H1 (cell line): ENCODE measurements at regions not wholly inside any gene's neighbourhood (a gene's known extent, or its start where the extent isn't known, plus 50 kb on each side); places are given as distances from the start of the nearest gene placed in this dataset.

ENCODE experiments used
- CTCF ChIA-PET: fragments of 300-600 bp; sonication (Branson Sonifier 250); formaldehyde crosslinking; loops from one replicate; lab custom pipeline; 2021; ENCODE audit not compliant: partially characterized antibody; lab: Charles Lee
- POLR2A ChIA-PET: fragments of 300-600 bp; sonication (Branson Sonifier 250); formaldehyde crosslinking; loops from one replicate; lab custom pipeline; 2021; ENCODE audit warnings: inconsistent platforms; ENCODE audit not compliant: partially characterized antibody; lab: Charles Lee
- DNase-seq, 2 experiments: peaks; one replicate each; pipeline versions ENCODE4 v3.0.0 to v3.0.0-alpha.2; 2010 to 2022; ENCODE audit warnings: low spot score in 2 of 2, low read depth in 1 of 2, mixed read lengths in 1 of 2
- FAIRE-seq: peaks from 2 replicates; lab custom pipeline; 2011; peaks lifted over from hg19 to GRCh38; lab: Jason Lieb, UNC
- H2AFZ ChIP-seq: 2 replicates; pipeline ENCODE4 v1.8.1; 2012; ENCODE audit warnings: low read length, inconsistent platforms
- H2AK5ac ChIP-seq: 2 replicates; pipeline ENCODE4 v1.6.1; 2013; ENCODE audit warnings: low read depth, low read length
- H2BK120ac ChIP-seq: replicated peaks from 2 replicates; pipeline ENCODE3; 2013; ENCODE audit warnings: low read depth, low read length, inconsistent platforms
- H2BK12ac ChIP-seq: 2 replicates; pipeline ENCODE4 v1.6.1; 2013; ENCODE audit warnings: low read depth, low read length
- H2BK15ac ChIP-seq: 2 replicates; pipeline ENCODE4 v1.6.1; 2013; ENCODE audit warnings: low read length
- H2BK20ac ChIP-seq: 2 replicates; pipeline ENCODE4 v1.6.1; 2013; ENCODE audit warnings: low read length
- H2BK5ac ChIP-seq: 2 replicates; pipeline ENCODE4 v1.6.1; 2013; ENCODE audit warnings: low read depth, low read length
- H3K14ac ChIP-seq: 2 replicates; pipeline ENCODE4 v1.6.1; 2013; ENCODE audit warnings: inconsistent platforms; ENCODE audit not compliant: insufficient read length
- H3K18ac ChIP-seq: 2 replicates; pipeline ENCODE4 v1.6.1; 2013; ENCODE audit warnings: low read length; ENCODE audit errors: extremely low read depth
- H3K23ac ChIP-seq: 2 replicates; pipeline ENCODE4 v1.6.1; 2013; ENCODE audit warnings: inconsistent platforms; ENCODE audit not compliant: insufficient read length
- H3K23me2 ChIP-seq: 2 replicates; pipeline ENCODE4 v1.6.1; 2013; ENCODE audit warnings: low read depth, low read length
- H3K27ac ChIP-seq: 2 replicates; pipeline ENCODE4 v1.6.1; 2011; ENCODE audit warnings: low read depth, low read length, inconsistent platforms
- H3K27me3 ChIP-seq, 4 experiments: replicated peaks in 1 of 4; 1 replicate in 1 of 4; 2 replicates in 3 of 4; pipeline versions ENCODE4 v1.6.1 to v1.8.1; 2011 to 2013; ENCODE audit warnings: low read length in 3 of 4, mild to moderate bottlenecking in 3 of 4, inconsistent platforms in 2 of 4, mixed read lengths in 2 of 4, moderate library complexity in 1 of 4; ENCODE audit not compliant: control insufficient read depth in 3 of 4, insufficient read depth in 3 of 4; ENCODE audit errors: extremely low read depth in 1 of 4
- H3K36me3 ChIP-seq, 4 experiments: 2 replicates each; pipeline versions ENCODE4 v1.6.1 to v1.8.1; 2011 to 2013; ENCODE audit warnings: mild to moderate bottlenecking in 4 of 4, low read length in 3 of 4, moderate library complexity in 2 of 4, control low read depth in 1 of 4, inconsistent platforms in 1 of 4; ENCODE audit not compliant: insufficient read depth in 4 of 4, control insufficient read depth in 2 of 4
- H3K4ac ChIP-seq: replicated peaks from 2 replicates; pipeline ENCODE3; 2013; ENCODE audit warnings: low read length, low read depth, mixed read lengths, inconsistent platforms; ENCODE audit not compliant: insufficient read length
- H3K4me1 ChIP-seq, 4 experiments: replicated peaks in 1 of 4; 1 replicate in 1 of 4; 2 replicates in 3 of 4; pipeline versions ENCODE4 v1.6.1 to v1.8.1; 2011 to 2013; ENCODE audit warnings: low read length in 3 of 4, inconsistent platforms in 2 of 4, mixed read lengths in 1 of 4; ENCODE audit not compliant: insufficient read depth in 4 of 4, control insufficient read depth in 3 of 4
- H3K4me2 ChIP-seq, 2 experiments: 2 replicates each; pipeline versions ENCODE4 v1.6.1 to v1.8.1; 2011 to 2013; ENCODE audit warnings: low read depth in 2 of 2, low read length in 2 of 2, control low read depth in 1 of 2, inconsistent platforms in 1 of 2, mild to moderate bottlenecking in 1 of 2; ENCODE audit not compliant: insufficient read depth in 1 of 2
- H3K4me3 ChIP-seq, 4 experiments: fragments of 200-600, 300-600 bp in 1 of 4; sonication (generic), shearing (Covaris generic), sonication (Bioruptor Twin) in 1 of 4; 2 replicates each; pipeline versions ENCODE4 v1.5.1 to v1.8.1; 2011 to 2016; ENCODE audit warnings: low read length in 4 of 4, low read depth in 3 of 4, control low read depth in 2 of 4, inconsistent platforms in 2 of 4, mild to moderate bottlenecking in 2 of 4, mixed read lengths in 1 of 4, moderate library complexity in 1 of 4; ENCODE audit not compliant: insufficient read depth in 2 of 4; ENCODE audit errors: extremely low read depth in 1 of 4
- H3K56ac ChIP-seq: replicated peaks from 2 replicates; pipeline ENCODE3; 2013; ENCODE audit warnings: low read depth, mild to moderate bottlenecking, mixed read lengths, low read length, inconsistent platforms; ENCODE audit not compliant: insufficient read length
- H3K79me1 ChIP-seq: 2 replicates; pipeline ENCODE4 v1.6.1; 2013; ENCODE audit warnings: low read depth, low read length, control low read depth
- H3K79me2 ChIP-seq, 2 experiments: 2 replicates each; pipeline versions ENCODE4 v1.6.1 to v1.8.1; 2012 to 2013; ENCODE audit warnings: low read length in 2 of 2, mild to moderate bottlenecking in 2 of 2, inconsistent platforms in 1 of 2; ENCODE audit not compliant: insufficient read depth in 2 of 2, control insufficient read depth in 1 of 2
- H3K9ac ChIP-seq, 4 experiments: replicated peaks in 1 of 4; 1 replicate in 1 of 4; 2 replicates in 3 of 4; pipeline versions ENCODE4 v1.6.1 to v1.8.1; 2011 to 2013; ENCODE audit warnings: low read depth in 3 of 4, low read length in 3 of 4, control low read depth in 2 of 4, mild to moderate bottlenecking in 2 of 4, moderate library complexity in 2 of 4, inconsistent platforms in 1 of 4; ENCODE audit errors: extremely low read depth in 1 of 4
- H3K9me3 ChIP-seq, 2 experiments: 2 replicates each; pipeline versions ENCODE4 v1.6.1 to v1.8.1; 2012 to 2013; ENCODE audit warnings: mild to moderate bottlenecking in 2 of 2, moderate library complexity in 2 of 2, control low read depth in 1 of 2, inconsistent platforms in 1 of 2, low read depth in 1 of 2, low read length in 1 of 2, mixed read lengths in 1 of 2; ENCODE audit not compliant: insufficient read depth in 2 of 2
- H4K20me1 ChIP-seq, 2 experiments: replicated peaks in 1 of 2; 2 replicates each; pipeline versions ENCODE3 to v1.8.1; 2011 to 2013; ENCODE audit warnings: inconsistent platforms in 2 of 2, low read length in 2 of 2, mild to moderate bottlenecking in 1 of 2; ENCODE audit not compliant: insufficient read depth in 2 of 2, control insufficient read depth in 1 of 2
- H4K5ac ChIP-seq: 2 replicates; pipeline ENCODE4 v1.6.1; 2013; ENCODE audit warnings: low read length, low read depth, mixed read lengths, inconsistent platforms; ENCODE audit not compliant: insufficient read length
- H4K8ac ChIP-seq: 2 replicates; pipeline ENCODE4 v1.8.0; 2013; ENCODE audit warnings: mild to moderate bottlenecking, moderate library complexity, low read length, inconsistent platforms; ENCODE audit not compliant: insufficient read depth; ENCODE audit errors: extremely low read depth
- H4K91ac ChIP-seq: replicated peaks from 2 replicates; pipeline ENCODE3; 2013; ENCODE audit warnings: low read length, mixed read lengths, inconsistent platforms; ENCODE audit not compliant: insufficient read length
- WGBS, 2 experiments: shearing (Covaris generic) in 1 of 2; methylation state at CpG; one replicate each; pipeline versions ENCODE4 v1.1.6 to v1.1.7; 2013 to 2015; ENCODE audit warnings: low lambda C conversion rate in 2 of 2, mixed read lengths in 2 of 2, inconsistent platforms in 1 of 2, low coverage in 1 of 2, missing lambda C conversion rate in 1 of 2; ENCODE audit not compliant: insufficient replicate concordance in 2 of 2, insufficient coverage in 1 of 2, insufficient read length in 1 of 2; ENCODE audit errors: extremely low coverage in 1 of 2, missing lambda C conversion rate in 1 of 2; 5-methylcytosine and 5-hydroxymethylcytosine counted together
- TF ChIP-seq, protein P1 (sequence below): fragments of 300-600 bp; sonication (generic); IDR thresholded peaks from 2 replicates; pipeline ENCODE4 v1.7.1; 2012; ENCODE audit warnings: low read length, moderate library complexity, mild to moderate bottlenecking, inconsistent platforms; ENCODE audit not compliant: insufficient replicate concordance

DNA sequence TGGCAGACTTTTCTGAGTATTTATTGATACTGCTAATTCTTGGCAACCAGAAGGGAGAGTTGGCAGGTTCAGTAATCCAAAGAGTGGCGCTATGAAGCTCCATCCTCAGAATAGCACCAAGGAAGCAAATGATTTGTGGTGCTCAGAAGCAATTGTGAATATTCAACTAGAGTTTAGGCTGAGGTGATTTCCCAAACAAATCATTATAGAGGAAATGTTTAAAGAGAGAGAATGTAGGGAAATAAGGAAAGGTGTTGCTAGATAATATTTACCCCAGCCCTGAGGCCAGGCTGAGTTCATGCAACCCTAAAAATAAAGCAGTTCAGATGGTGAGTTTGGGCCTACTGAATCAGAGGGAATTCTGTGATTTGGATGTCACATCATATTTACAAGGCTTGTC is 363.4 kb upstream of the PLXNA2 start:
- WGBS, 2 experiments = 88% methylated on average over 1 of the region's 1 CpG; no CpG with 5 or more reads in 1 of the 2 experiments
- Histone ChIP-seq H4K8ac (no peak overlapping the region), H3K79me2 (no peaks in the 10 kb centered on the region), H3K23ac (no peak overlapping the region), H3K56ac (no peak overlapping the region), H2AFZ (no peak overlapping the region), H4K20me1 (no peaks in the 10 kb centered on the region), H2BK20ac (no peak overlapping the region), H3K4me3 (no peak overlapping the region), H3K36me3 (no peaks in the 10 kb centered on the region), H4K91ac (no peak overlapping the region), H4K5ac (no peak overlapping the region), H3K4me1 (peaks cover 0 to under 1% (median 0%) of the 10 kb centered on the region in 4 experiments; a peak in 1 of 7 replicates), H3K23me2 (no peaks in the 10 kb centered on the region), H2BK15ac (no peak overlapping the region), H3K9ac (no peak overlapping the region), H3K9me3 (no peaks in the 10 kb centered on the region), H2AK5ac (no peak overlapping the region), H2BK12ac (no peak overlapping the region), H3K4me2 (no peak overlapping the region), H2BK5ac (no peak overlapping the region), H2BK120ac (no peak overlapping the region), H3K27ac (no peak overlapping the region), H3K18ac (no peak overlapping the region), H3K79me1 (no peaks in the 10 kb centered on the region), H3K14ac (no peak overlapping the region), H3K27me3 (no peaks in the 10 kb centered on the region), H3K4ac (no peak overlapping the region)
- FAIRE-seq (no peak), DNase-seq (no peak)
- CTCF ChIA-PET = no interaction called here
- POLR2A ChIA-PET = no interaction called here
- TF ChIP-seq, protein P1, sequence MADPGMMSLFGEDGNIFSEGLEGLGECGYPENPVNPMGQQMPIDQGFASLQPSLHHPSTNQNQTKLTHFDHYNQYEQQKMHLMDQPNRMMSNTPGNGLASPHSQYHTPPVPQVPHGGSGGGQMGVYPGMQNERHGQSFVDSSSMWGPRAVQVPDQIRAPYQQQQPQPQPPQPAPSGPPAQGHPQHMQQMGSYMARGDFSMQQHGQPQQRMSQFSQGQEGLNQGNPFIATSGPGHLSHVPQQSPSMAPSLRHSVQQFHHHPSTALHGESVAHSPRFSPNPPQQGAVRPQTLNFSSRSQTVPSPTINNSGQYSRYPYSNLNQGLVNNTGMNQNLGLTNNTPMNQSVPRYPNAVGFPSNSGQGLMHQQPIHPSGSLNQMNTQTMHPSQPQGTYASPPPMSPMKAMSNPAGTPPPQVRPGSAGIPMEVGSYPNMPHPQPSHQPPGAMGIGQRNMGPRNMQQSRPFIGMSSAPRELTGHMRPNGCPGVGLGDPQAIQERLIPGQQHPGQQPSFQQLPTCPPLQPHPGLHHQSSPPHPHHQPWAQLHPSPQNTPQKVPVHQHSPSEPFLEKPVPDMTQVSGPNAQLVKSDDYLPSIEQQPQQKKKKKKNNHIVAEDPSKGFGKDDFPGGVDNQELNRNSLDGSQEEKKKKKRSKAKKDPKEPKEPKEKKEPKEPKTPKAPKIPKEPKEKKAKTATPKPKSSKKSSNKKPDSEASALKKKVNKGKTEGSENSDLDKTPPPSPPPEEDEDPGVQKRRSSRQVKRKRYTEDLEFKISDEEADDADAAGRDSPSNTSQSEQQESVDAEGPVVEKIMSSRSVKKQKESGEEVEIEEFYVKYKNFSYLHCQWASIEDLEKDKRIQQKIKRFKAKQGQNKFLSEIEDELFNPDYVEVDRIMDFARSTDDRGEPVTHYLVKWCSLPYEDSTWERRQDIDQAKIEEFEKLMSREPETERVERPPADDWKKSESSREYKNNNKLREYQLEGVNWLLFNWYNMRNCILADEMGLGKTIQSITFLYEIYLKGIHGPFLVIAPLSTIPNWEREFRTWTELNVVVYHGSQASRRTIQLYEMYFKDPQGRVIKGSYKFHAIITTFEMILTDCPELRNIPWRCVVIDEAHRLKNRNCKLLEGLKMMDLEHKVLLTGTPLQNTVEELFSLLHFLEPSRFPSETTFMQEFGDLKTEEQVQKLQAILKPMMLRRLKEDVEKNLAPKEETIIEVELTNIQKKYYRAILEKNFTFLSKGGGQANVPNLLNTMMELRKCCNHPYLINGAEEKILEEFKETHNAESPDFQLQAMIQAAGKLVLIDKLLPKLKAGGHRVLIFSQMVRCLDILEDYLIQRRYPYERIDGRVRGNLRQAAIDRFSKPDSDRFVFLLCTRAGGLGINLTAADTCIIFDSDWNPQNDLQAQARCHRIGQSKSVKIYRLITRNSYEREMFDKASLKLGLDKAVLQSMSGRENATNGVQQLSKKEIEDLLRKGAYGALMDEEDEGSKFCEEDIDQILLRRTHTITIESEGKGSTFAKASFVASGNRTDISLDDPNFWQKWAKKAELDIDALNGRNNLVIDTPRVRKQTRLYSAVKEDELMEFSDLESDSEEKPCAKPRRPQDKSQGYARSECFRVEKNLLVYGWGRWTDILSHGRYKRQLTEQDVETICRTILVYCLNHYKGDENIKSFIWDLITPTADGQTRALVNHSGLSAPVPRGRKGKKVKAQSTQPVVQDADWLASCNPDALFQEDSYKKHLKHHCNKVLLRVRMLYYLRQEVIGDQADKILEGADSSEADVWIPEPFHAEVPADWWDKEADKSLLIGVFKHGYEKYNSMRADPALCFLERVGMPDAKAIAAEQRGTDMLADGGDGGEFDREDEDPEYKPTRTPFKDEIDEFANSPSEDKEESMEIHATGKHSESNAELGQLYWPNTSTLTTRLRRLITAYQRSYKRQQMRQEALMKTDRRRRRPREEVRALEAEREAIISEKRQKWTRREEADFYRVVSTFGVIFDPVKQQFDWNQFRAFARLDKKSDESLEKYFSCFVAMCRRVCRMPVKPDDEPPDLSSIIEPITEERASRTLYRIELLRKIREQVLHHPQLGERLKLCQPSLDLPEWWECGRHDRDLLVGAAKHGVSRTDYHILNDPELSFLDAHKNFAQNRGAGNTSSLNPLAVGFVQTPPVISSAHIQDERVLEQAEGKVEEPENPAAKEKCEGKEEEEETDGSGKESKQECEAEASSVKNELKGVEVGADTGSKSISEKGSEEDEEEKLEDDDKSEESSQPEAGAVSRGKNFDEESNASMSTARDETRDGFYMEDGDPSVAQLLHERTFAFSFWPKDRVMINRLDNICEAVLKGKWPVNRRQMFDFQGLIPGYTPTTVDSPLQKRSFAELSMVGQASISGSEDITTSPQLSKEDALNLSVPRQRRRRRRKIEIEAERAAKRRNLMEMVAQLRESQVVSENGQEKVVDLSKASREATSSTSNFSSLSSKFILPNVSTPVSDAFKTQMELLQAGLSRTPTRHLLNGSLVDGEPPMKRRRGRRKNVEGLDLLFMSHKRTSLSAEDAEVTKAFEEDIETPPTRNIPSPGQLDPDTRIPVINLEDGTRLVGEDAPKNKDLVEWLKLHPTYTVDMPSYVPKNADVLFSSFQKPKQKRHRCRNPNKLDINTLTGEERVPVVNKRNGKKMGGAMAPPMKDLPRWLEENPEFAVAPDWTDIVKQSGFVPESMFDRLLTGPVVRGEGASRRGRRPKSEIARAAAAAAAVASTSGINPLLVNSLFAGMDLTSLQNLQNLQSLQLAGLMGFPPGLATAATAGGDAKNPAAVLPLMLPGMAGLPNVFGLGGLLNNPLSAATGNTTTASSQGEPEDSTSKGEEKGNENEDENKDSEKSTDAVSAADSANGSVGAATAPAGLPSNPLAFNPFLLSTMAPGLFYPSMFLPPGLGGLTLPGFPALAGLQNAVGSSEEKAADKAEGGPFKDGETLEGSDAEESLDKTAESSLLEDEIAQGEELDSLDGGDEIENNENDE = no peak
